ENCODE measurements at regions not wholly inside any gene's neighbourhood (a gene's known extent, or its start where the extent isn't known, plus 50 kb on each side); places are given as distances from the start of the nearest gene placed in this dataset.

- BruUV-seq (replicated peaks) = no TSS peak
- CTCF ChIA-PET = no interaction called here
These were observed 215.9 kb downstream of the RNF152 start for GRCh38 chr18:61676773-61677434.

More at GRCh38 chr18:61676773-61677434, 215.9 kb downstream of the RNF152 start:
- ChIA-PET RAD21 (ENCODE audit: low non-redundant PET in 1 of 2, low total read pairs in 2 of 2, uncharacterized antibody in 2 of 2, unreplicated experiment in 2 of 2) (no interaction called here), POLR2A (no interaction called here)
- Histone ChIP-seq H3K27ac (ENCODE audit: low read depth, low read length) (no peak overlapping the region), H3K27me3 (ENCODE audit: insufficient read depth, low read length) (peaks cover 16% of the 10 kb centered on the region), H3K4me2 (ENCODE audit: low read length) (no peak overlapping the region), H3K79me2 (ENCODE audit: insufficient read depth, low read length) (no peaks in the 10 kb centered on the region), H3K9ac (ENCODE audit: low read length) (no peak overlapping the region), H2AFZ (ENCODE audit: low read depth, low read length, poor library complexity, severe bottlenecking) (no peak overlapping the region), H3K4me1 (ENCODE audit: control insufficient read depth in 1 of 2, insufficient read depth in 2 of 2, low read length in 2 of 2) (no peaks in the 10 kb centered on the region), H3K9me3 (ENCODE audit: control insufficient read depth in 1 of 2, insufficient read depth in 1 of 2, low read depth in 1 of 2, low read length in 2 of 2) (no peaks in the 10 kb centered on the region; a peak in 2 of 4 replicates), H3K4me3 (replicated peaks in 1 of 2; ENCODE audit: low read depth in 1 of 2, low read length in 2 of 2) (no peak overlapping the region), H3K36me3 (ENCODE audit: control insufficient read depth in 1 of 2, insufficient read depth in 2 of 2, low read length in 2 of 2) (no peaks in the 10 kb centered on the region), H4K20me1 (ENCODE audit: insufficient read depth) (no peaks in the 10 kb centered on the region), H3K9me2 (ENCODE audit: insufficient read depth) (no peaks in the 10 kb centered on the region)
- no peak for ATAC-seq
- DNase-seq (ENCODE audit: low read depth, low spot score) = no peak
- intact Hi-C loops (cut with micrococcal nuclease) = no loop called here
- TF ChIP-seq POLR2A (IDR thresholded peaks at IDR 0.05; ENCODE audit: borderline replicate concordance, extremely low read depth, insufficient read depth, insufficient read length) (no peak), CBX3 (IDR thresholded peaks at IDR 0.05; ENCODE audit: low read depth) (no peak), FOSL1 (IDR thresholded peaks at IDR 0.05; ENCODE audit: low read depth) (no peak), SP1 (IDR thresholded peaks at IDR 0.05; ENCODE audit: low read depth) (no peak), SIN3A (IDR thresholded peaks at IDR 0.05; ENCODE audit: low read depth) (no peak), CEBPB (IDR thresholded peaks at IDR 0.05; ENCODE audit: low read depth) (no peak), RAD21 (IDR thresholded peaks at IDR 0.05; ENCODE audit: low read depth) (no peak), TCF7L2 (IDR thresholded peaks at IDR 0.05; ENCODE audit: borderline replicate concordance, extremely low read depth, insufficient read depth, insufficient read length) (no peak), ZNF274 (IDR thresholded peaks at IDR 0.05; ENCODE audit: low read depth, low read length) (no peak), ELF1 (IDR thresholded peaks at IDR 0.05; ENCODE audit: borderline replicate concordance, low read depth) (no peak), ZFX (IDR thresholded peaks at IDR 0.05) (no peak), POLR2AphosphoS5 (IDR thresholded peaks at IDR 0.05; ENCODE audit: low read depth, low read length) (no peak), ATF3 (IDR thresholded peaks at IDR 0.05) (no peak), CTCF (IDR thresholded peaks at IDR 0.05 in 2 of 3, conservative IDR thresholded peaks at IDR 0.05 in 1 of 3; ENCODE audit: borderline replicate concordance in 1 of 3, insufficient read depth in 1 of 3, low read depth in 2 of 3, low read length in 2 of 3) (no peak), EZH2 (IDR thresholded peaks at IDR 0.05) (no peak), SRF (IDR thresholded peaks at IDR 0.05; ENCODE audit: low read depth) (no peak)
- TF ChIP-seq, protein P1, sequence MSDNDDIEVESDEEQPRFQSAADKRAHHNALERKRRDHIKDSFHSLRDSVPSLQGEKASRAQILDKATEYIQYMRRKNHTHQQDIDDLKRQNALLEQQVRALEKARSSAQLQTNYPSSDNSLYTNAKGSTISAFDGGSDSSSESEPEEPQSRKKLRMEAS (IDR thresholded peaks at IDR 0.05) = no peak
- TF ChIP-seq, protein P2, sequence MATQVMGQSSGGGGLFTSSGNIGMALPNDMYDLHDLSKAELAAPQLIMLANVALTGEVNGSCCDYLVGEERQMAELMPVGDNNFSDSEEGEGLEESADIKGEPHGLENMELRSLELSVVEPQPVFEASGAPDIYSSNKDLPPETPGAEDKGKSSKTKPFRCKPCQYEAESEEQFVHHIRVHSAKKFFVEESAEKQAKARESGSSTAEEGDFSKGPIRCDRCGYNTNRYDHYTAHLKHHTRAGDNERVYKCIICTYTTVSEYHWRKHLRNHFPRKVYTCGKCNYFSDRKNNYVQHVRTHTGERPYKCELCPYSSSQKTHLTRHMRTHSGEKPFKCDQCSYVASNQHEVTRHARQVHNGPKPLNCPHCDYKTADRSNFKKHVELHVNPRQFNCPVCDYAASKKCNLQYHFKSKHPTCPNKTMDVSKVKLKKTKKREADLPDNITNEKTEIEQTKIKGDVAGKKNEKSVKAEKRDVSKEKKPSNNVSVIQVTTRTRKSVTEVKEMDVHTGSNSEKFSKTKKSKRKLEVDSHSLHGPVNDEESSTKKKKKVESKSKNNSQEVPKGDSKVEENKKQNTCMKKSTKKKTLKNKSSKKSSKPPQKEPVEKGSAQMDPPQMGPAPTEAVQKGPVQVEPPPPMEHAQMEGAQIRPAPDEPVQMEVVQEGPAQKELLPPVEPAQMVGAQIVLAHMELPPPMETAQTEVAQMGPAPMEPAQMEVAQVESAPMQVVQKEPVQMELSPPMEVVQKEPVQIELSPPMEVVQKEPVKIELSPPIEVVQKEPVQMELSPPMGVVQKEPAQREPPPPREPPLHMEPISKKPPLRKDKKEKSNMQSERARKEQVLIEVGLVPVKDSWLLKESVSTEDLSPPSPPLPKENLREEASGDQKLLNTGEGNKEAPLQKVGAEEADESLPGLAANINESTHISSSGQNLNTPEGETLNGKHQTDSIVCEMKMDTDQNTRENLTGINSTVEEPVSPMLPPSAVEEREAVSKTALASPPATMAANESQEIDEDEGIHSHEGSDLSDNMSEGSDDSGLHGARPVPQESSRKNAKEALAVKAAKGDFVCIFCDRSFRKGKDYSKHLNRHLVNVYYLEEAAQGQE (IDR thresholded peaks at IDR 0.05; ENCODE audit: low read depth) = no peak
- TF ChIP-seq, protein P3, sequence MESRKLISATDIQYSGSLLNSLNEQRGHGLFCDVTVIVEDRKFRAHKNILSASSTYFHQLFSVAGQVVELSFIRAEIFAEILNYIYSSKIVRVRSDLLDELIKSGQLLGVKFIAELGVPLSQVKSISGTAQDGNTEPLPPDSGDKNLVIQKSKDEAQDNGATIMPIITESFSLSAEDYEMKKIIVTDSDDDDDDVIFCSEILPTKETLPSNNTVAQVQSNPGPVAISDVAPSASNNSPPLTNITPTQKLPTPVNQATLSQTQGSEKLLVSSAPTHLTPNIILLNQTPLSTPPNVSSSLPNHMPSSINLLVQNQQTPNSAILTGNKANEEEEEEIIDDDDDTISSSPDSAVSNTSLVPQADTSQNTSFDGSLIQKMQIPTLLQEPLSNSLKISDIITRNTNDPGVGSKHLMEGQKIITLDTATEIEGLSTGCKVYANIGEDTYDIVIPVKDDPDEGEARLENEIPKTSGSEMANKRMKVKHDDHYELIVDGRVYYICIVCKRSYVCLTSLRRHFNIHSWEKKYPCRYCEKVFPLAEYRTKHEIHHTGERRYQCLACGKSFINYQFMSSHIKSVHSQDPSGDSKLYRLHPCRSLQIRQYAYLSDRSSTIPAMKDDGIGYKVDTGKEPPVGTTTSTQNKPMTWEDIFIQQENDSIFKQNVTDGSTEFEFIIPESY (IDR thresholded peaks at IDR 0.05; ENCODE audit: extremely low read depth, insufficient replicate concordance, low read length) = no peak

Measured in HCT116 (cell line).